Adrenal gland (tissue), 5 donors: ENCODE measurements at regions not wholly inside any gene's neighbourhood (a gene's known extent, or its start where the extent isn't known, plus 50 kb on each side); places are given as distances from the start of the nearest gene placed in this dataset.

Source experiments
- CTCF ChIP-seq, 6 experiments: fragments of 450-650 bp in 4 of 6; fragments of 200-600 bp in 2 of 6; sonication (generic) in 1 of 6; IDR thresholded peaks; 1 replicate in 5 of 6; 2 replicates in 1 of 6; pipeline versions ENCODE4 v1.5.1 to v1.8.0; 2016 to 2021; ENCODE audit warnings: antibody characterized with exemption in 6 of 6, mild to moderate bottlenecking in 2 of 6, moderate library complexity in 1 of 6
- POLR2A ChIP-seq, 2 donors: fragments of 450-650 bp; IDR thresholded peaks; one replicate each; pipeline ENCODE4 v1.6.1; 2017; ENCODE audit warnings: antibody characterized with exemption in 2 of 2, mild to moderate bottlenecking in 2 of 2, moderate library complexity in 1 of 2
- donor health status: DM: no; HTN: no; CAD: no.

GRCh38 chrX:1835056-1835455, 220.2 kb downstream of the ASMT start:
- TF ChIP-seq CTCF (IDR thresholded peaks at IDR 0.05), result no peak
- no peak for TF ChIP-seq POLR2A (IDR thresholded peaks at IDR 0.05)
